HepG2 (cell line): ENCODE measurements at regions not wholly inside any gene's neighbourhood (a gene's known extent, or its start where the extent isn't known, plus 50 kb on each side); places are given as distances from the start of the nearest gene placed in this dataset.

ENCODE experiments used
- ATAC-seq: fragments of 200-7000 bp; cut with Tn5 transposase; 3 replicates; pipeline ENCODE4 v1.9.1; 2020; ENCODE audit warnings: mild to moderate bottlenecking, moderate library complexity
- BruUV-seq: library from RNA; stranded (reverse); fragments of 400-500 nt; replicated peaks from 2 replicates; lab custom pipeline; 2021; lab: Mats Ljungman, UMichigan
- CTCF ChIA-PET: fragments of 300-600 bp; formaldehyde crosslinking; extraction: SDS; loops from one replicate; lab custom pipeline; 2021; ENCODE audit warnings: low total read pairs, inconsistent platforms, low intra/inter-chr PET ratio; lab: Yijun Ruan, JAX
- POLR2A ChIA-PET: fragments of 350-600 bp; sonication (Branson Sonifier 250); formaldehyde crosslinking; loops from one replicate; lab custom pipeline; 2020; ENCODE audit warnings: antibody characterized with exemption, inconsistent platforms; lab: Yijun Ruan, JAX
- DNase-seq: peaks from one replicate; pipeline ENCODE4 v3.0.0-alpha.2; 2015; ENCODE audit warnings: low spot score
- FAIRE-seq: peaks from 3 replicates; lab custom pipeline; 2011; peaks lifted over from hg19 to GRCh38; lab: Jason Lieb, UNC
- H2AFZ ChIP-seq: one replicate; pipeline ENCODE4 v1.6.1; 2011; ENCODE audit warnings: low read length, inconsistent platforms
- H3K27ac ChIP-seq: fragments of 300-600 bp; 3 replicates; pipeline ENCODE4 v1.8.0; 2011; ENCODE audit warnings: mixed run types, mild to moderate bottlenecking, mixed read lengths, low read length, inconsistent platforms; ENCODE audit not compliant: insufficient read depth; ENCODE audit errors: extremely low read length
- H3K27me3 ChIP-seq, 2 experiments: fragments of 200-600 bp in 1 of 2; 2 replicates in 1 of 2; 3 replicates in 1 of 2; pipeline versions ENCODE4 v1.6.0 to v1.8.0; 2011; ENCODE audit warnings: low read length in 2 of 2, mild to moderate bottlenecking in 2 of 2, moderate library complexity in 2 of 2, inconsistent platforms in 1 of 2; ENCODE audit not compliant: insufficient read depth in 2 of 2, control insufficient read depth in 1 of 2
- H3K36me3 ChIP-seq, 2 experiments: fragments of 200-600 bp in 1 of 2; replicated peaks in 1 of 2; 2 replicates in 1 of 2; 3 replicates in 1 of 2; pipeline versions ENCODE4 v1.5.1 to v1.8.0; 2011; ENCODE audit warnings: low read length in 2 of 2, inconsistent platforms in 1 of 2; ENCODE audit not compliant: insufficient read depth in 2 of 2, control insufficient read depth in 1 of 2
- H3K4me1 ChIP-seq: 2 replicates; pipeline ENCODE4 v1.5.1; 2012; ENCODE audit warnings: low read length, inconsistent platforms; ENCODE audit not compliant: insufficient read depth
- H3K4me2 ChIP-seq: 2 replicates; pipeline ENCODE4 v1.6.0; 2011; ENCODE audit warnings: low read depth, low read length, inconsistent platforms
- H3K4me3 ChIP-seq, 3 experiments: fragments of 200-600 bp in 1 of 3; sonication (generic), shearing (Covaris generic) in 1 of 3; replicated peaks in 1 of 3; 2 replicates each; pipeline ENCODE4 v1.5.1; 2011 to 2016; ENCODE audit warnings: low read length in 3 of 3, inconsistent platforms in 2 of 3, low read depth in 2 of 3, mild to moderate bottlenecking in 2 of 3, control low read depth in 1 of 3, mixed read lengths in 1 of 3; ENCODE audit not compliant: insufficient read depth in 1 of 3
- H3K79me2 ChIP-seq: one replicate; pipeline ENCODE4 v1.6.1; 2011; ENCODE audit warnings: low read length, inconsistent platforms; ENCODE audit not compliant: insufficient read depth
- H3K9ac ChIP-seq: 2 replicates; pipeline ENCODE4 v1.6.0; 2011; ENCODE audit warnings: mild to moderate bottlenecking, low read depth, low read length, inconsistent platforms; ENCODE audit not compliant: insufficient read depth
- H3K9me3 ChIP-seq: 2 replicates; pipeline ENCODE4 v1.5.1; 2012; ENCODE audit warnings: mild to moderate bottlenecking, low read length
- H4K20me1 ChIP-seq: 2 replicates; pipeline ENCODE4 v1.6.0; 2011; ENCODE audit warnings: inconsistent platforms, mild to moderate bottlenecking, low read length, moderate library complexity; ENCODE audit not compliant: insufficient read depth
- HMG20B ChIP-seq: conservative IDR thresholded peaks from 2 replicates; pipeline ENCODE4 v1.6.1; 2016; ENCODE audit warnings: missing genetic modification reagents, missing compliant biosample characterization
- JARID2 ChIP-seq: sonication (generic); formaldehyde crosslinking; IDR thresholded peaks from 2 replicates; pipeline ENCODE4 v1.8.1; 2023; ENCODE audit warnings: missing genetic modification reagents, inconsistent platforms; ENCODE audit not compliant: insufficient replicate concordance
- MED8 ChIP-seq: sonication (generic); formaldehyde crosslinking; IDR thresholded peaks from 2 replicates; pipeline ENCODE4 v1.8.1; 2023; ENCODE audit warnings: mild to moderate bottlenecking, missing genetic modification reagents; ENCODE audit not compliant: insufficient replicate concordance
- NR2C2 ChIP-seq: sonication (generic); formaldehyde crosslinking; IDR thresholded peaks from 2 replicates; pipeline ENCODE4 v1.4.0; 2020; ENCODE audit warnings: missing genetic modification reagents, mild to moderate bottlenecking, moderate library complexity, borderline replicate concordance
- PCBP1 ChIP-seq: fragments of 200-400 bp; formaldehyde crosslinking; IDR thresholded peaks from 2 replicates; pipeline ENCODE4 v1.6.1; 2017; ENCODE audit warnings: mild to moderate bottlenecking, low read depth, low read length, borderline replicate concordance
- RFX3 ChIP-seq: IDR thresholded peaks from 2 replicates; pipeline ENCODE4 v1.6.1; 2016; ENCODE audit warnings: missing biosample characterization, missing genetic modification reagents
- SOX5 ChIP-seq: IDR thresholded peaks from 2 replicates; pipeline ENCODE4 v1.6.1; 2016; ENCODE audit warnings: borderline replicate concordance
- TAF1 ChIP-seq: sonication (generic); formaldehyde crosslinking; IDR thresholded peaks from 2 replicates; pipeline ENCODE4 v1.4.0; 2020; ENCODE audit warnings: missing genetic modification reagents
- TSC22D2 ChIP-seq: sonication (generic); formaldehyde crosslinking; IDR thresholded peaks from 2 replicates; pipeline ENCODE4 v1.5.1; 2020; ENCODE audit warnings: missing genetic modification reagents, mild to moderate bottlenecking, borderline replicate concordance
- ZMYM2 ChIP-seq: sonication (generic); formaldehyde crosslinking; IDR thresholded peaks from 2 replicates; pipeline ENCODE4 v1.8.0; 2022; ENCODE audit warnings: mild to moderate bottlenecking, missing genetic modification reagents
- WGBS: methylation state at CpG from one replicate; pipeline ENCODE4 v1.1.6; 2017; ENCODE audit warnings: low lambda C conversion rate; 5-methylcytosine and 5-hydroxymethylcytosine counted together
- in situ Hi-C: cut with HindIII; loops from 2 replicates; pipeline ENCODE4 v1.10.0; 2017; ENCODE audit warnings: low pct_unique_long_range_greater_than_20kb; ENCODE audit not compliant: extremely low pct_ligation_motif_present
- intact Hi-C: fragments of 100-400 bp; cut with micrococcal nuclease; formaldehyde crosslinking; loops from one replicate; pipeline ENCODE4 v1.10.0; 2022; ENCODE audit not compliant: unreplicated experiment
- TF ChIP-seq, protein P1 (sequence below): sonication (generic); formaldehyde crosslinking; IDR thresholded peaks from 2 replicates; pipeline ENCODE4 v1.5.0; 2020; ENCODE audit warnings: mild to moderate bottlenecking, missing genetic modification reagents
- TF ChIP-seq, protein P2 (sequence below): sonication (generic); formaldehyde crosslinking; IDR thresholded peaks from 2 replicates; pipeline ENCODE4 v1.4.0; 2020; ENCODE audit warnings: mild to moderate bottlenecking, missing genetic modification reagents
- TF ChIP-seq, protein P3 (sequence below): sonication (generic); formaldehyde crosslinking; IDR thresholded peaks from 2 replicates; pipeline ENCODE4 v1.4.0; 2020; ENCODE audit warnings: mild to moderate bottlenecking, missing genetic modification reagents
- TF ChIP-seq, protein P4 (sequence below), 2 experiments: sonication (generic) in 1 of 2; formaldehyde crosslinking in 1 of 2; IDR thresholded peaks; 2 replicates each; pipeline versions ENCODE4 v1.5.1 to v1.6.1; 2011 to 2020; ENCODE audit warnings: borderline replicate concordance in 1 of 2, low read depth in 1 of 2, low read length in 1 of 2, mild to moderate bottlenecking in 1 of 2, missing genetic modification reagents in 1 of 2, moderate library complexity in 1 of 2

DNA sequence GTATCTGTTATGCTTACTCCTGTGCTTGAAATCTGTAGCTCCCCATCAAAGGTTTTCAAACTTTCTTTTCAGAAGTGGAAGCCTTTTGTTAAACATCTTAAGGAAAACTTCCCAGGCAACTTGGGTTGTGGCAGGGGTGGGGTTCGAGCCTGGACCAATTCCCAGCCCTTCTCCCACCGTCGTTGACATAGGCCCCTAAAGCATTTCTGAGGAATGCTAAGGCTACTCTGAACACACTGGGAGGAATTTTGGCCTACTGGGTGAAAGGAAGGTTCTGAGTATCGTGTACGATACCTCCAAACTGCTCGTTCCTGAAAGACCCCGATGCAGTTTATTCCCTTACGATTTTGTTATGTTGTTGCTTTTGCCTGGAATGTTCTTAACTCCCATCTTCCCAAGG is 56.1 kb upstream of the PMFBP1 start (continued):
- TF ChIP-seq ZMYM2 (CRISPR knock-in tag) (no peak), HMG20B (CRISPR knock-in tag) (no peak), PCBP1 (no peak), MED8 (CRISPR knock-in tag) (no peak), TSC22D2 (CRISPR knock-in tag) (no peak), NR2C2 (no peak)
- TF ChIP-seq, protein P1, sequence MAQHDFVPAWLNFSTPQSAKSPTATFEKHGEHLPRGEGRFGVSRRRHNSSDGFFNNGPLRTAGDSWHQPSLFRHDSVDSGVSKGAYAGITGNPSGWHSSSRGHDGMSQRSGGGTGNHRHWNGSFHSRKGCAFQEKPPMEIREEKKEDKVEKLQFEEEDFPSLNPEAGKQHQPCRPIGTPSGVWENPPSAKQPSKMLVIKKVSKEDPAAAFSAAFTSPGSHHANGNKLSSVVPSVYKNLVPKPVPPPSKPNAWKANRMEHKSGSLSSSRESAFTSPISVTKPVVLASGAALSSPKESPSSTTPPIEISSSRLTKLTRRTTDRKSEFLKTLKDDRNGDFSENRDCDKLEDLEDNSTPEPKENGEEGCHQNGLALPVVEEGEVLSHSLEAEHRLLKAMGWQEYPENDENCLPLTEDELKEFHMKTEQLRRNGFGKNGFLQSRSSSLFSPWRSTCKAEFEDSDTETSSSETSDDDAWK, result no peak
- TF ChIP-seq, protein P2, sequence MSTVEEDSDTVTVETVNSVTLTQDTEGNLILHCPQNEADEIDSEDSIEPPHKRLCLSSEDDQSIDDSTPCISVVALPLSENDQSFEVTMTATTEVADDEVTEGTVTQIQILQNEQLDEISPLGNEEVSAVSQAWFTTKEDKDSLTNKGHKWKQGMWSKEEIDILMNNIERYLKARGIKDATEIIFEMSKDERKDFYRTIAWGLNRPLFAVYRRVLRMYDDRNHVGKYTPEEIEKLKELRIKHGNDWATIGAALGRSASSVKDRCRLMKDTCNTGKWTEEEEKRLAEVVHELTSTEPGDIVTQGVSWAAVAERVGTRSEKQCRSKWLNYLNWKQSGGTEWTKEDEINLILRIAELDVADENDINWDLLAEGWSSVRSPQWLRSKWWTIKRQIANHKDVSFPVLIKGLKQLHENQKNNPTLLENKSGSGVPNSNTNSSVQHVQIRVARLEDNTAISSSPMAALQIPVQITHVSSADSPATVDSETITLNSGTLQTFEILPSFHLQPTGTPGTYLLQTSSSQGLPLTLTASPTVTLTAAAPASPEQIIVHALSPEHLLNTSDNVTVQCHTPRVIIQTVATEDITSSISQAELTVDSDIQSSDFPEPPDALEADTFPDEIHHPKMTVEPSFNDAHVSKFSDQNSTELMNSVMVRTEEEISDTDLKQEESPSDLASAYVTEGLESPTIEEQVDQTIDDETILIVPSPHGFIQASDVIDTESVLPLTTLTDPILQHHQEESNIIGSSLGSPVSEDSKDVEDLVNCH (CRISPR knock-in tag), result no peak
- TF ChIP-seq, all 625 proteins: peak for 0

DNA sequence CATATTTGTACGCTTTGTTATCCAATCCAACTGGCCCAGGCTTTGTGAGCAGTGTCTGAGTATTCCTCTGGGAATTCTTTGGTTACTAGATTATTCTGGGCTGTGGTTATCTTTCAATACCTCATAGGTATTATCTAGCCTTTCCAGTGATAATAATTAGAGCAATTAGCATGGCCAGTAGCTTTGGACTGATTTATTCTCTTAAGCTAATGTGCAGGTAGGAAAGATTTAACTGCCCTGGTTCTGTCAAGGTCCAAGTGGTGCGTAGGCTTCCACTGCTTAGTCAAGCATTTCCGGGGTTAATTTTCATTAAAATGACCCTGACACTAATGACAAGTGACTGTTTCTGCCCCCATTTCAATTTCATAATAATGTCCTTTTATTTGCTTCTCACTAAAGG is 54.2 kb upstream of the PMFBP1 start:
- Histone ChIP-seq H3K4me1 (peaks cover 28% of the 10 kb centered on the region), H2AFZ (no peak overlapping the region), H3K9me3 (no peaks in the 10 kb centered on the region), H3K79me2 (no peaks in the 10 kb centered on the region), H3K27me3 (no peaks in the 10 kb centered on the region), H4K20me1 (no peaks in the 10 kb centered on the region), H3K4me3 (no peak overlapping the region), H3K36me3 (no peaks in the 10 kb centered on the region), H3K9ac (no peak overlapping the region), H3K27ac (no peak overlapping the region), H3K4me2 (no peak overlapping the region)
- no peak for DNase-seq
- 80% methylated on average over 2 of the region's 3 CpGs for WGBS
- no TSS peak for BruUV-seq
- FAIRE-seq, result no peak
- CTCF ChIA-PET, result no interaction called here
- intact Hi-C loops, result no loop called here
- in situ Hi-C loops, result no loop called here
- no peak for ATAC-seq
- TF ChIP-seq RFX3 (CRISPR knock-in tag) (no peak), JARID2 (CRISPR knock-in tag) (no peak), TAF1 (no peak), SOX5 (CRISPR knock-in tag) (no peak)
- TF ChIP-seq, protein P3, sequence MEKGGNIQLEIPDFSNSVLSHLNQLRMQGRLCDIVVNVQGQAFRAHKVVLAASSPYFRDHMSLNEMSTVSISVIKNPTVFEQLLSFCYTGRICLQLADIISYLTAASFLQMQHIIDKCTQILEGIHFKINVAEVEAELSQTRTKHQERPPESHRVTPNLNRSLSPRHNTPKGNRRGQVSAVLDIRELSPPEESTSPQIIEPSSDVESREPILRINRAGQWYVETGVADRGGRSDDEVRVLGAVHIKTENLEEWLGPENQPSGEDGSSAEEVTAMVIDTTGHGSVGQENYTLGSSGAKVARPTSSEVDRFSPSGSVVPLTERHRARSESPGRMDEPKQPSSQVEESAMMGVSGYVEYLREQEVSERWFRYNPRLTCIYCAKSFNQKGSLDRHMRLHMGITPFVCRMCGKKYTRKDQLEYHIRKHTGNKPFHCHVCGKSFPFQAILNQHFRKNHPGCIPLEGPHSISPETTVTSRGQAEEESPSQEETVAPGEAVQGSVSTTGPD (CRISPR knock-in tag), result no peak
- TF ChIP-seq, protein P4, sequence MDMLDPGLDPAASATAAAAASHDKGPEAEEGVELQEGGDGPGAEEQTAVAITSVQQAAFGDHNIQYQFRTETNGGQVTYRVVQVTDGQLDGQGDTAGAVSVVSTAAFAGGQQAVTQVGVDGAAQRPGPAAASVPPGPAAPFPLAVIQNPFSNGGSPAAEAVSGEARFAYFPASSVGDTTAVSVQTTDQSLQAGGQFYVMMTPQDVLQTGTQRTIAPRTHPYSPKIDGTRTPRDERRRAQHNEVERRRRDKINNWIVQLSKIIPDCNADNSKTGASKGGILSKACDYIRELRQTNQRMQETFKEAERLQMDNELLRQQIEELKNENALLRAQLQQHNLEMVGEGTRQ (IDR thresholded peaks at IDR 0.05; ENCODE audit: low read depth, low read length), result no peak
- TF ChIP-seq, protein P4 (CRISPR knock-in tag; IDR thresholded peaks at IDR 0.05; ENCODE audit: borderline replicate concordance), result no peak
- POLR2A ChIA-PET, result interaction anchor here (1.0 kb wide), 1 partner anchor 9 kb away, joined by 6 read pairs; no protein-coding TSS in a partner anchor
